Sciatic nerve (tissue), 2 donors: ENCODE measurements at regions not wholly inside any gene's neighbourhood (a gene's known extent, or its start where the extent isn't known, plus 50 kb on each side); places are given as distances from the start of the nearest gene placed in this dataset.
A peak's percentile ranks its signal among the peaks of the same experiment; 100 is the strongest.
"Not testable (repeated sequence)": the region's sequence is repeated elsewhere in the genome, so short reads cannot be mapped to it uniquely, and the experiment has no call there.

Experiments
- ATAC-seq: fragments of 200-7000 bp; cut with Tn5 transposase; one replicate; pipeline ENCODE4 v1.9.1; 2020; ENCODE audit warnings: mild to moderate bottlenecking, moderate library complexity
- DNase-seq: peaks from one replicate; pipeline ENCODE4 v3.0.0-alpha.2; 2020; ENCODE audit warnings: low spot score
- intact Hi-C: fragments of 100-400 bp; cut with DNase I; formaldehyde crosslinking; loops from one replicate; pipeline ENCODE4 v1.14.2; 2022
- donor health status: DM: no; HTN: no; CAD: no.
- donor health status: DM: no; HTN: no; CAD: no.

DNA sequence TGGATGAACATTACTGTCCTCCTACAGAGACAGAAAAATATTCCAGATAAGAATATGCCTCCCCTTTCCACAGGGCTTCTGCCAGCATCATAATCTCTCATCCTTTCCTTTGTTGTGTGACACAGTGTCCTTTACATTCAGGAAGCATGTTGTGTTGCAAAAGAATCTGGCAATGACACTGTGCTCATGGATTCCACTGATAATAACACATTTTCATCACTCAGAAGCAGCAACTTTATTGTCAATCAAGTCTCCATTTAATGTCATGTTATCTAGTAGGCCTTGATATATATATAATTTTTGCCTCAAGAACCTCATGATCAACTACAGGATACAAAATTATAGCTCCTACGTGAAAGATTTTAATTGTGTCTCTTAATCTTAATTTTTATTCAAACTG, 833.9 kb downstream of the FSTL5 start:
- intact Hi-C loops, result no loop called here

GRCh38 chr4:161321706-161322105, 842.1 kb downstream of the FSTL5 start:
- DNase-seq (no peak), ATAC-seq (no peak)
- intact Hi-C loops, result no loop called here

More for the DNA sequence above, 833.9 kb downstream of the FSTL5 start:
- no peak for DNase-seq
- ATAC-seq, result no peak

DNA sequence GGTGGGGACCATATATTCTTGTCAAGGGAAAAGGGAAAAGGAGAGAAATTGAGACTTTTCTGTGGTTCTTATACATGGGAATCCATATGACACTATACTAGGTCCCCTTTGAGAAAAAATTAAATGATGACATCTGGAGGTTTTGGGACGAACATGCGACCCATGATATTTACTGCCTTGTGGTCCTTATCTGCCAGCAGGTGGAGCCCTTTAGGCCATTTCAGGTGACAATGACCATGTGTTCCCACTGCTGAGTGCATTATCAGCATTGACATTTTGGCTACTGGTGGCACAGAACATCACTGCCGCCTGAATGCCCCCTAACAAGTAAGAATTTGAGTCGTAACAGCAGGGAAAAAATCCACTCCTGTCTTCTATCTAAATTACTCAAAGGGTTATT, 843.4 kb downstream of the FSTL5 start:
- ATAC-seq (no peak), DNase-seq (no peak)
- intact Hi-C loops, result no loop called here

GRCh38 chr4:161317000-161317399, 846.8 kb downstream of the FSTL5 start:
- ATAC-seq, result no peak

DNA sequence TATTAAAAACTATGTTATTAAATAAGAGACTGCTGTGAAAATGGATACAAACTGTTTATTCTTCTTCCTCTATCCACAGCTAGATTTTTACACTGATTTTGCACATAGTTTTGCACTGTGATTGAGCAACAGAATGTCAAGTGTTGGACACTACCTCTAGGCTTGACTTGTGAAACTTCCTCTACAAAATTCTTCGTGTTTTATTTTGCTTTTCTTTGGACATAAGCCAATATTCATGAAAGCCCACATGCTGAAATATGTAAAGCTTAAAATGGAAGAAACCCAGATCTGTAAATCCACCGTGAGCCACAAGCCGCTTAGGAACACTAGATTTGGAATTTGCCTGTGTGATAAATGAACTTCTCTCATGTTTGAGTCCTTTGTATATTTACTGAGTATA, 849.4 kb downstream of the FSTL5 start:
- intact Hi-C loops, result no loop called here

More at GRCh38 chr4:161317000-161317399, 846.8 kb downstream of the FSTL5 start:
- intact Hi-C loops, result no loop called here
- no peak for DNase-seq

GRCh38 chr4:161303551-161303950, 860.2 kb downstream of the FSTL5 start:
- DNase-seq (no peak), ATAC-seq (no peak)
- intact Hi-C loops, result no loop called here

More for the DNA sequence above, 849.4 kb downstream of the FSTL5 start:
- ATAC-seq (no peak), DNase-seq (no peak)

GRCh38 chr4:161291222-161291621, 872.6 kb downstream of the FSTL5 start:
- no peak for DNase-seq
- ATAC-seq, result no peak
- intact Hi-C loops, result no loop called here

- ATAC-seq (no peak), DNase-seq (no peak)
- intact Hi-C loops, result no loop called here
These were observed 876.0 kb downstream of the FSTL5 start for GRCh38 chr4:161287678-161288352.

GRCh38 chr4:161285461-161285860, 878.3 kb downstream of the FSTL5 start:
- ATAC-seq (no peak), DNase-seq (no peak)
- intact Hi-C loops, result no loop called here

- DNase-seq, result no peak
- intact Hi-C loops, result no loop called here
- no peak for ATAC-seq
These were observed 882.9 kb downstream of the FSTL5 start for GRCh38 chr4:161280929-161281328.

GRCh38 chr4:161279095-161279494, 884.7 kb downstream of the FSTL5 start:
- intact Hi-C loops, result no loop called here
- ATAC-seq (no peak), DNase-seq (no peak)

DNA sequence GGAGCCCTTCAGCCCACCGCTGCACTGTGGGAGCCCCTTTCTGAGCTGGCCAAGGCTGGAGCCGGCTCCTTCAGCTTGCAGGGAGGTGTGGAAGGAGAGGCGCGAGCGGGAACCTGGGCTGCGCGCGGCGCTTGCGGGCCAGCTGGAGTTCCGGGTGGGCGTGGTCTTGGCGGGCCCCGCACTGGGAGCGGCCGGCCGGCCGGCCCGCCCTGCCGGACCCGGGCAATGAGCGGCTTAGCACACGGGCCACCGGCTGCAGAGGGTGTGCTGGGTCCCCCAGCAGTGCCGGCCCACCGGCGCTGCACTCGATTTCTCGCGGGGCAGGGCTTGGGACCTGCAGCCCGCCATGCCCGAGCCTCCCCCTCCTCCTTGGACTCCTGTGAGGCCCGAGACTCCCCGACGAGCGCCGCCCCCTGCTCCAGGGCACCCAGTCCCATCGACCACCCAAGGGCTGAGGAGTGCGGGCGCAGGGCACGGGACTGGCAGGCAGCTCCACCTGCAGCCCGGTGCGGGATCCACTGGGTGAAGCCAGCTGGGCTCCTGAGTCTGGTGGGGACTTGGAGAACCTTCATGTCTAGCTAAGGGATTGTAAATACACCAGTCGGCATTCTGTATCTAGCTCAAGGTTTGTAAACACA, 886.5 kb downstream of the FSTL5 start:
- intact Hi-C loops, DNase-seq, ATAC-seq: not testable (repeated sequence)

- intact Hi-C loops, result no loop called here
- DNase-seq (no peak), ATAC-seq (no peak)
These were observed 890.2 kb downstream of the FSTL5 start for GRCh38 chr4:161273607-161274006.

DNA sequence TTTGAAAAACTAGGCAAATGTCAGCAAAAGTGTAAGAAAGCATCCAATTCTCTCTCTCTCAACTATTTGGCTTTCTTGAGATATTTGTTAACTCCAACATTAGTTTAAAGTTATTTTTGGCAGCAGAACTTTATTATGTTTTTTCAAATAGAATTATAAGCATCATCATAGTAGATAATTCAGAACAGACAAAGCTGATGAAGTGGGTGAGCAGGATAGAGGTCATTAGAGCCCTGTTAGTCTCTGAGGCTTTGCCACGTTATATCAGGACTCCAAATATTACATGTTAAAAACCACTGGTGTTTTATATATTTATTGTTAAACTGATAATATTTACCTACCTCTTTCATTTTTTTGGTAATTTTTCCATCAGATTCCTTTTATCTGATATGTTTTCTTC, 903.0 kb downstream of the FSTL5 start:
- DNase-seq (no peak), ATAC-seq (no peak)
- intact Hi-C loops, result no loop called here

- intact Hi-C loops, result no loop called here
- DNase-seq (no peak), ATAC-seq (no peak)
These were observed 907.1 kb downstream of the FSTL5 start for GRCh38 chr4:161256716-161257115.

GRCh38 chr4:161256172-161256571, 907.6 kb downstream of the FSTL5 start:
- no peak for DNase-seq
- ATAC-seq, result no peak
- intact Hi-C loops, result no loop called here

GRCh38 chr4:161254375-161254774, 909.4 kb downstream of the FSTL5 start:
- intact Hi-C loops, result no loop called here
- ATAC-seq, result no peak
- no peak for DNase-seq

GRCh38 chr4:161252520-161253141, 911.2 kb downstream of the FSTL5 start:
- intact Hi-C loops, result no loop called here
- ATAC-seq (no peak), DNase-seq (no peak)

DNA sequence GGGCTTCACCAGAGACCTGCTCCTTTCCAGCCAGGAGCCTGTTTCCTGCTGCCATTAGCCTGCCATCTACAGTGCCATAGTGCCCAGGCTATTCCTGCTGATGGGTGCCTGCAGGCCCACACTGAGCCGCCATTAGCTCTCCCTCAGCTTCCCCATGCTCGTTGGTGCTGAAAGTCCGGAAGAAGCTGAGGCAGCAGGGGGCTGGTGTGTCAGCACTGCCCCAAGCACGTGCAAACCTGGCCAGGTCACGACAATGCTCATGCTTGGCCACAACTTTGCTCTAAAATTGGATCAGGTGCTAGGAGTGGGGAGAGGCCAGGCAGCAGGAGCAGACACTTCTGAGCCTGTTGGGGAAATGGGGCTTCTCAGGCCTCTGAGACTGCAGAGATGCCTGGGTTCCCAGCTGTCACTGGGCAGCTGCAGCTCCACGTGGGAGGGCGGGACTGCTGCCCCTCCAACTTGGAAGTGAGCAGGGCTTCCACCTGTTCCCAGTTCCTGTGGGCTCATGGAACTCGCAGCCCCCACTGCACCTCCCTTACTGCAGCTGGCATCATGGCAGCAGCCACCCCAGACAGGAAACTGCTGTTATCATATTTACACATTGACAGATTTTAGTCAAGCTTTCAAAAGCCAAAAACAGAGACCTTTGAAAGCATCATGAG, 913.9 kb downstream of the FSTL5 start:
- DNase-seq (no peak), ATAC-seq (peak; percentile 10)
- intact Hi-C loops, result no loop called here

GRCh38 chr4:161248880-161249279, 914.9 kb downstream of the FSTL5 start:
- DNase-seq (no peak), ATAC-seq (no peak)
- intact Hi-C loops, result no loop called here
